ENCODE measurements at regions not wholly inside any gene's neighbourhood (a gene's known extent, or its start where the extent isn't known, plus 50 kb on each side); places are given as distances from the start of the nearest gene placed in this dataset.

- TF ChIP-seq POLR2A (IDR thresholded peaks at IDR 0.05) (no peak), CTCF (IDR thresholded peaks at IDR 0.05) (no peak)
- Histone ChIP-seq H3K9me3 (no peaks in the 10 kb centered on the region), H3K27ac (no peak overlapping the region), H3K4me3 (no peak overlapping the region), H3K4me1 (no peaks in the 10 kb centered on the region), H3K36me3 (no peaks in the 10 kb centered on the region), H3K27me3 (no peaks in the 10 kb centered on the region)
- no peak for DNase-seq
These were observed 90.9 kb upstream of the ROBO2 start for GRCh38 chr3:76949033-76949432.

- Histone ChIP-seq H3K27ac (no peak overlapping the region), H3K4me3 (no peak overlapping the region), H3K9me3 (no peaks in the 10 kb centered on the region), H3K27me3 (no peaks in the 10 kb centered on the region), H3K36me3 (no peaks in the 10 kb centered on the region), H3K4me1 (no peaks in the 10 kb centered on the region)
- TF ChIP-seq POLR2A (IDR thresholded peaks at IDR 0.05) (no peak), CTCF (IDR thresholded peaks at IDR 0.05) (no peak)
- DNase-seq: no peak
These were observed 90.4 kb upstream of the ROBO2 start for GRCh38 chr3:76949462-76949861.

- TF ChIP-seq CTCF (IDR thresholded peaks at IDR 0.05) (no peak), POLR2A (IDR thresholded peaks at IDR 0.05) (no peak)
- Histone ChIP-seq H3K27me3 (no peaks in the 10 kb centered on the region), H3K4me3 (no peak overlapping the region), H3K27ac (no peak overlapping the region), H3K9me3 (no peaks in the 10 kb centered on the region), H3K36me3 (no peaks in the 10 kb centered on the region), H3K4me1 (no peaks in the 10 kb centered on the region)
- DNase-seq: no peak
These were observed 89.3 kb upstream of the ROBO2 start for GRCh38 chr3:76950590-76950989.

GRCh38 chr3:76954412-76954811, 85.5 kb upstream of the ROBO2 start:
- no peaks in the 10 kb centered on the region for H3K9me3 ChIP-seq
- H3K27ac ChIP-seq: no peak overlapping the region
- no peaks in the 10 kb centered on the region for H3K36me3 ChIP-seq

GRCh38 chr3:76958274-76958673, 81.6 kb upstream of the ROBO2 start:
- Histone ChIP-seq H3K4me1 (no peaks in the 10 kb centered on the region), H3K36me3 (no peaks in the 10 kb centered on the region), H3K9me3 (no peaks in the 10 kb centered on the region), H3K27me3 (no peaks in the 10 kb centered on the region), H3K27ac (no peak overlapping the region), H3K4me3 (no peak overlapping the region)
- no peak for DNase-seq
- TF ChIP-seq POLR2A (IDR thresholded peaks at IDR 0.05): no peak
- no peak for TF ChIP-seq CTCF (IDR thresholded peaks at IDR 0.05)

More at GRCh38 chr3:76954412-76954811, 85.5 kb upstream of the ROBO2 start:
- no peak for DNase-seq
- H3K4me1 ChIP-seq: no peaks in the 10 kb centered on the region
- no peak for TF ChIP-seq CTCF (IDR thresholded peaks at IDR 0.05)
- no peak overlapping the region for H3K4me3 ChIP-seq
- H3K27me3 ChIP-seq: no peaks in the 10 kb centered on the region

GRCh38 chr3:76958861-76959260, 81.0 kb upstream of the ROBO2 start:
- TF ChIP-seq POLR2A (IDR thresholded peaks at IDR 0.05) (no peak), CTCF (IDR thresholded peaks at IDR 0.05) (no peak)
- no peaks in the 10 kb centered on the region for H3K9me3 ChIP-seq
- H3K36me3 ChIP-seq: no peaks in the 10 kb centered on the region
- H3K27ac ChIP-seq: no peak overlapping the region
- H3K27me3 ChIP-seq: no peaks in the 10 kb centered on the region
- H3K4me1 ChIP-seq: no peaks in the 10 kb centered on the region
- no peak for DNase-seq
- no peak overlapping the region for H3K4me3 ChIP-seq

Measured in Peyer's patch (tissue), 4 donors.